CD4-positive, alpha-beta T cell treated with Interleukin-4 for 4 hours (primary cell): ENCODE measurements at regions not wholly inside any gene's neighbourhood (a gene's known extent, or its start where the extent isn't known, plus 50 kb on each side); places are given as distances from the start of the nearest gene placed in this dataset.
"Not testable (repeated sequence)": the region's sequence is repeated elsewhere in the genome, so short reads cannot be mapped to it uniquely, and the experiment has no call there.

Source experiments
- DNase-seq: peaks from one replicate; pipeline ENCODE4 v3.0.0-alpha.2; 2020

GRCh38 chr12:25382311-25383106 is 131.8 kb upstream of the KRAS start:
- DNase-seq, result peak; percentile 20

GRCh38 chr12:25377469-25378177 is 126.9 kb upstream of the KRAS start:
- DNase-seq, result peak; percentile 65

- no peak for DNase-seq
These were observed 126.3 kb upstream of the KRAS start for GRCh38 chr12:25376985-25377384.

GRCh38 chr12:25376407-25376806 is 125.7 kb upstream of the KRAS start:
- no peak for DNase-seq

- no peak for DNase-seq
These were observed 122.5 kb upstream of the KRAS start for GRCh38 chr12:25372969-25373817.

GRCh38 chr12:25372002-25372401 is 121.3 kb upstream of the KRAS start:
- no peak for DNase-seq

GRCh38 chr12:25368557-25368956 is 117.8 kb upstream of the KRAS start:
- no peak for DNase-seq

GRCh38 chr12:25366122-25366521 is 115.4 kb upstream of the KRAS start:
- DNase-seq, result no peak

- DNase-seq, result no peak
These were observed 114.6 kb upstream of the KRAS start for GRCh38 chr12:25365340-25365730.

GRCh38 chr12:25364529-25365339 is 114.0 kb upstream of the KRAS start:
- DNase-seq, result no peak

GRCh38 chr12:25362646-25363045 is 111.9 kb upstream of the KRAS start:
- no peak for DNase-seq

- DNase-seq, result no peak
These were observed 110.8 kb upstream of the KRAS start for GRCh38 chr12:25361511-25361910.

- no peak for DNase-seq
These were observed 106.9 kb upstream of the KRAS start for GRCh38 chr12:25357595-25357994.

- DNase-seq, result not testable (repeated sequence)
These were observed 102.2 kb upstream of the KRAS start for GRCh38 chr12:25352942-25353341.

- no peak for DNase-seq
These were observed 101.6 kb upstream of the KRAS start for GRCh38 chr12:25352083-25352918.

GRCh38 chr12:25348593-25348895 is 97.8 kb upstream of the KRAS start:
- no peak for DNase-seq

- DNase-seq, result no peak
These were observed 97.2 kb upstream of the KRAS start for GRCh38 chr12:25347716-25348592.

- not testable (repeated sequence) for DNase-seq
These were observed 91.1 kb upstream of the KRAS start for GRCh38 chr12:25341877-25342276.

- no peak for DNase-seq
These were observed 87.2 kb upstream of the KRAS start for GRCh38 chr12:25337916-25338315.

GRCh38 chr12:25332143-25332542 is 81.4 kb upstream of the KRAS start:
- no peak for DNase-seq
